HPDE6-E6E7 (cell line): ENCODE measurements at regions not wholly inside any gene's neighbourhood (a gene's known extent, or its start where the extent isn't known, plus 50 kb on each side); places are given as distances from the start of the nearest gene placed in this dataset.
A peak's percentile ranks its signal among the peaks of the same experiment; 100 is the strongest.
"Not testable (repeated sequence)": the region's sequence is repeated elsewhere in the genome, so short reads cannot be mapped to it uniquely, and the experiment has no call there.

ENCODE experiments used
- DNase-seq: peaks from one replicate; pipeline ENCODE4 v3.0.0; 2011; ENCODE audit warnings: missing footprints; ENCODE audit errors: extremely low spot score

GRCh38 chr3:106448372-106448966, 579.7 kb upstream of the CBLB start:
- DNase-seq, result not testable (repeated sequence)

- no peak for DNase-seq
Measured at GRCh38 chr3:106452096-106452495, 583.3 kb upstream of the CBLB start.

- no peak for DNase-seq
Measured at GRCh38 chr3:106454497-106454896, 585.7 kb upstream of the CBLB start.

- peak; percentile 15 for DNase-seq
Measured at GRCh38 chr3:106457281-106458180, 588.7 kb upstream of the CBLB start.

GRCh38 chr3:106458952-106459351, 590.1 kb upstream of the CBLB start:
- no peak for DNase-seq

- no peak for DNase-seq
Measured at GRCh38 chr3:106466881-106467280, 598.1 kb upstream of the CBLB start.

GRCh38 chr3:106473576-106474475, 605.0 kb upstream of the CBLB start:
- no peak for DNase-seq

- no peak for DNase-seq
Measured at GRCh38 chr3:106482451-106482850, 613.6 kb upstream of the CBLB start.

- DNase-seq, result no peak
Measured at GRCh38 chr3:106485217-106485616, 616.4 kb upstream of the CBLB start.

GRCh38 chr3:106485802-106486201, 617.0 kb upstream of the CBLB start:
- no peak for DNase-seq

- not testable (repeated sequence) for DNase-seq
Measured at GRCh38 chr3:106486945-106487639, 618.3 kb upstream of the CBLB start.

GRCh38 chr3:106488331-106488730, 619.5 kb upstream of the CBLB start:
- DNase-seq, result no peak

- no peak for DNase-seq
Measured at GRCh38 chr3:106491796-106492195, 623.0 kb upstream of the CBLB start.

GRCh38 chr3:106508331-106508893, 639.6 kb upstream of the CBLB start:
- no peak for DNase-seq

GRCh38 chr3:106510206-106510605, 641.4 kb upstream of the CBLB start:
- DNase-seq, result no peak

- DNase-seq, result no peak
Measured at GRCh38 chr3:106512846-106513245, 644.0 kb upstream of the CBLB start.

GRCh38 chr3:106514431-106514830, 645.6 kb upstream of the CBLB start:
- no peak for DNase-seq

GRCh38 chr3:106518516-106518915, 649.7 kb upstream of the CBLB start:
- no peak for DNase-seq

- DNase-seq, result no peak
Measured at GRCh38 chr3:106522397-106522796, 653.6 kb upstream of the CBLB start.

- no peak for DNase-seq
Measured at GRCh38 chr3:106528932-106529331, 660.1 kb upstream of the CBLB start.

GRCh38 chr3:106529738-106530137, 660.9 kb upstream of the CBLB start:
- DNase-seq, result no peak
